IPS-15b (cell line): ENCODE measurements at regions not wholly inside any gene's neighbourhood (a gene's known extent, or its start where the extent isn't known, plus 50 kb on each side); places are given as distances from the start of the nearest gene placed in this dataset.
"Not testable (repeated sequence)": the region's sequence is repeated elsewhere in the genome, so short reads cannot be mapped to it uniquely, and the experiment has no call there.

Experiments used
- H3K27me3 ChIP-seq: one replicate; pipeline ENCODE4 v1.6.1; 2013; ENCODE audit warnings: low read length; ENCODE audit not compliant: control insufficient read depth, insufficient read depth
- H3K36me3 ChIP-seq: one replicate; pipeline ENCODE4 v1.6.1; 2013; ENCODE audit warnings: low read length; ENCODE audit not compliant: control insufficient read depth, insufficient read depth
- H3K4me1 ChIP-seq: one replicate; pipeline ENCODE4 v1.6.1; 2013; ENCODE audit warnings: mild to moderate bottlenecking, low read length; ENCODE audit not compliant: control insufficient read depth, insufficient read depth
- H3K4me3 ChIP-seq: one replicate; pipeline ENCODE4 v1.5.1; 2013; ENCODE audit warnings: low read depth, low read length
- H3K9ac ChIP-seq: one replicate; pipeline ENCODE4 v1.6.1; 2013; ENCODE audit warnings: low read depth, mild to moderate bottlenecking, low read length
- H3K9me3 ChIP-seq: one replicate; pipeline ENCODE4 v1.6.1; 2013; ENCODE audit warnings: mild to moderate bottlenecking, low read length; ENCODE audit not compliant: control insufficient read depth, insufficient read depth

GRCh38 chr22:19654338-19654987 lies 59.8 kb upstream of the SEPTIN5 start:
- Histone ChIP-seq H3K27me3 (no peaks in the 10 kb centered on the region), H3K36me3 (no peaks in the 10 kb centered on the region)

GRCh38 chr22:19655399-19655798 lies 58.9 kb upstream of the SEPTIN5 start:
- no peak overlapping the region for H3K9ac ChIP-seq
- no peaks in the 10 kb centered on the region for H3K36me3 ChIP-seq
- H3K4me1 ChIP-seq: no peaks in the 10 kb centered on the region
- H3K4me3 ChIP-seq: no peak overlapping the region
- H3K27me3 ChIP-seq: no peaks in the 10 kb centered on the region
- no peaks in the 10 kb centered on the region for H3K9me3 ChIP-seq

More at GRCh38 chr22:19654338-19654987, 59.8 kb upstream of the SEPTIN5 start:
- H3K9me3 ChIP-seq: no peaks in the 10 kb centered on the region
- no peak overlapping the region for H3K4me3 ChIP-seq
- H3K4me1 ChIP-seq: no peaks in the 10 kb centered on the region
- no peak overlapping the region for H3K9ac ChIP-seq

GRCh38 chr22:19656541-19657251 lies 57.6 kb upstream of the SEPTIN5 start:
- Histone ChIP-seq H3K4me3 (no peak overlapping the region), H3K4me1 (no peaks in the 10 kb centered on the region), H3K9me3 (no peaks in the 10 kb centered on the region), H3K9ac (no peak overlapping the region), H3K27me3 (no peaks in the 10 kb centered on the region), H3K36me3 (no peaks in the 10 kb centered on the region)

GRCh38 chr22:19657252-19658056 lies 56.8 kb upstream of the SEPTIN5 start:
- no peaks in the 10 kb centered on the region for H3K9me3 ChIP-seq
- H3K4me3 ChIP-seq: no peak overlapping the region
- no peaks in the 10 kb centered on the region for H3K36me3 ChIP-seq
- H3K9ac ChIP-seq: no peak overlapping the region
- H3K4me1 ChIP-seq: no peaks in the 10 kb centered on the region
- no peaks in the 10 kb centered on the region for H3K27me3 ChIP-seq

- no peak overlapping the region for H3K9ac ChIP-seq
- no peaks in the 10 kb centered on the region for H3K27me3 ChIP-seq
- no peaks in the 10 kb centered on the region for H3K9me3 ChIP-seq
- H3K4me1 ChIP-seq: no peaks in the 10 kb centered on the region
- no peak overlapping the region for H3K4me3 ChIP-seq
- no peaks in the 10 kb centered on the region for H3K36me3 ChIP-seq
Measured at GRCh38 chr22:19658057-19658966, 56.0 kb upstream of the SEPTIN5 start.

- H3K36me3 ChIP-seq: no peaks in the 10 kb centered on the region
- no peaks in the 10 kb centered on the region for H3K9me3 ChIP-seq
- no peaks in the 10 kb centered on the region for H3K27me3 ChIP-seq
- H3K4me3 ChIP-seq: no peak overlapping the region
- H3K9ac ChIP-seq: no peak overlapping the region
- no peaks in the 10 kb centered on the region for H3K4me1 ChIP-seq
Measured at GRCh38 chr22:19658967-19659804, 55.1 kb upstream of the SEPTIN5 start.

GRCh38 chr22:19659805-19660345 lies 54.4 kb upstream of the SEPTIN5 start:
- no peaks in the 10 kb centered on the region for H3K4me1 ChIP-seq
- no peaks in the 10 kb centered on the region for H3K36me3 ChIP-seq
- no peaks in the 10 kb centered on the region for H3K27me3 ChIP-seq
- no peak overlapping the region for H3K4me3 ChIP-seq
- no peak overlapping the region for H3K9ac ChIP-seq
- H3K9me3 ChIP-seq: no peaks in the 10 kb centered on the region

GRCh38 chr22:19660583-19660982 lies 53.7 kb upstream of the SEPTIN5 start:
- H3K36me3 ChIP-seq, H3K9me3 ChIP-seq, H3K27me3 ChIP-seq, H3K4me1 ChIP-seq, H3K9ac ChIP-seq, H3K4me3 ChIP-seq: not testable (repeated sequence)

- no peaks in the 10 kb centered on the region for H3K9me3 ChIP-seq
- H3K4me3 ChIP-seq: no peak overlapping the region
- no peaks in the 10 kb centered on the region for H3K27me3 ChIP-seq
- H3K36me3 ChIP-seq: no peaks in the 10 kb centered on the region
- no peaks in the 10 kb centered on the region for H3K4me1 ChIP-seq
- H3K9ac ChIP-seq: no peak overlapping the region
Measured at GRCh38 chr22:19661156-19661555, 53.1 kb upstream of the SEPTIN5 start.

GRCh38 chr22:19662049-19662684 lies 52.1 kb upstream of the SEPTIN5 start:
- H3K4me1 ChIP-seq, H3K36me3 ChIP-seq, H3K9ac ChIP-seq, H3K27me3 ChIP-seq, H3K4me3 ChIP-seq, H3K9me3 ChIP-seq: not testable (repeated sequence)
